K562 (cell line): ENCODE measurements at regions not wholly inside any gene's neighbourhood (a gene's known extent, or its start where the extent isn't known, plus 50 kb on each side); places are given as distances from the start of the nearest gene placed in this dataset.

Experiments
- ATAC-seq: fragments of 200-7000 bp; cut with Tn5 transposase; 3 replicates; pipeline ENCODE4 v1.9.1; 2020; ENCODE audit warnings: moderate library complexity
- BruUV-seq: library from RNA; stranded (reverse); fragments of 400-500 nt; replicated peaks from 2 replicates; lab custom pipeline; 2021; lab: Mats Ljungman, UMichigan
- CTCF ChIA-PET: fragments of 300-600 bp; formaldehyde crosslinking; extraction: SDS; loops from one replicate; lab custom pipeline; 2021; ENCODE audit warnings: low intra/inter-chr PET ratio; lab: Yijun Ruan, JAX
- POLR2A ChIA-PET: fragments of 300-600, 350-650 bp; sonication (Branson Sonifier 250); formaldehyde crosslinking; extraction: SDS; loops from one replicate; lab custom pipeline; 2021; ENCODE audit warnings: antibody characterized with exemption, inconsistent platforms; lab: Yijun Ruan, JAX
- DNase-seq, 4 experiments: peaks; one replicate each; pipeline versions ENCODE4 v3.0.0 to v3.0.0-alpha.2; 2011 to 2018; ENCODE audit warnings: low spot score in 3 of 4, mixed read lengths in 3 of 4; ENCODE audit errors: extremely low read depth in 1 of 4
- FAIRE-seq: peaks from 2 replicates; lab custom pipeline; 2011; peaks lifted over from hg19 to GRCh38; lab: Jason Lieb, UNC
- H2AFZ ChIP-seq: 2 replicates; pipeline ENCODE4 v1.6.0; 2011; ENCODE audit warnings: low read depth, low read length, control low read depth, inconsistent platforms
- H3K27ac ChIP-seq: fragments of 200-600 bp; 3 replicates; pipeline ENCODE4 v1.8.0; 2011; ENCODE audit warnings: low read depth, mild to moderate bottlenecking, control low read depth, inconsistent platforms, low read length, moderate library complexity, mixed read lengths; ENCODE audit errors: extremely low read depth
- H3K27me3 ChIP-seq, 2 experiments: fragments of 300-600 bp in 1 of 2; 2 replicates in 1 of 2; 3 replicates in 1 of 2; pipeline versions ENCODE4 v1.6.0 to v1.8.0; 2011; ENCODE audit warnings: inconsistent platforms in 2 of 2, low read length in 2 of 2, mild to moderate bottlenecking in 1 of 2, mixed read lengths in 1 of 2, moderate library complexity in 1 of 2; ENCODE audit not compliant: control insufficient read depth in 2 of 2, insufficient read depth in 2 of 2
- H3K36me3 ChIP-seq: fragments of 300-600 bp; 3 replicates; pipeline ENCODE4 v1.8.0; 2011; ENCODE audit warnings: mild to moderate bottlenecking, low read length, inconsistent platforms; ENCODE audit not compliant: control insufficient read depth, insufficient read depth
- H3K4me1 ChIP-seq, 2 experiments: fragments of 200-600 bp in 1 of 2; replicated peaks in 1 of 2; 2 replicates in 1 of 2; 3 replicates in 1 of 2; pipeline versions ENCODE4 v1.5.1 to v1.8.0; 2011; ENCODE audit warnings: inconsistent platforms in 2 of 2, low read length in 2 of 2, mild to moderate bottlenecking in 1 of 2, mixed read lengths in 1 of 2, moderate library complexity in 1 of 2; ENCODE audit not compliant: control insufficient read depth in 2 of 2, insufficient read depth in 2 of 2
- H3K4me2 ChIP-seq: 2 replicates; pipeline ENCODE4 v1.6.1; 2011; ENCODE audit warnings: low read length, control low read depth, inconsistent platforms, mixed read lengths; ENCODE audit not compliant: insufficient read depth
- H3K4me3 ChIP-seq: fragments of 200-600 bp; sonication (generic), shearing (Covaris generic); 2 replicates; pipeline ENCODE4 v1.5.1; 2016; ENCODE audit warnings: control low read depth, inconsistent platforms
- H3K79me2 ChIP-seq: fragments of 200-600 bp; 3 replicates; pipeline ENCODE4 v1.8.0; 2011; ENCODE audit warnings: low read length, inconsistent platforms; ENCODE audit not compliant: control insufficient read depth, insufficient read depth
- H3K9ac ChIP-seq, 2 experiments: 2 replicates each; pipeline versions ENCODE4 v1.6.0 to v1.6.1; 2011; ENCODE audit warnings: low read depth in 2 of 2, low read length in 2 of 2, control low read depth in 1 of 2, inconsistent platforms in 1 of 2, mild to moderate bottlenecking in 1 of 2, mixed read lengths in 1 of 2; ENCODE audit not compliant: insufficient read depth in 1 of 2
- H3K9me1 ChIP-seq: one replicate; pipeline ENCODE4 v1.6.0; 2011; ENCODE audit warnings: inconsistent platforms, mild to moderate bottlenecking, low read length, moderate library complexity; ENCODE audit not compliant: control insufficient read depth, insufficient read depth
- H3K9me3 ChIP-seq: replicated peaks from 2 replicates; pipeline ENCODE4 v1.5.1; 2011; ENCODE audit warnings: low read depth, low read length, inconsistent platforms; ENCODE audit not compliant: control insufficient read depth, insufficient read depth
- H4K20me1 ChIP-seq: replicated peaks from 2 replicates; pipeline ENCODE4 v1.6.1; 2011; ENCODE audit warnings: low read length, inconsistent platforms, mixed read lengths; ENCODE audit not compliant: control insufficient read depth, insufficient read depth
- CCNT2 ChIP-seq: IDR thresholded peaks from 2 replicates; pipeline ENCODE4 v1.6.1; 2011; ENCODE audit warnings: borderline replicate concordance, low read depth, mild to moderate bottlenecking, moderate library complexity, mixed read lengths, low read length; ENCODE audit not compliant: insufficient read length; ENCODE audit errors: extremely low read depth
- HCFC1 ChIP-seq: IDR thresholded peaks from 2 replicates; pipeline ENCODE4 v1.6.1; 2012; ENCODE audit warnings: low read depth, low read length, improper control_type of control experiment
- NCOA2 ChIP-seq, 2 experiments: fragments of 450-650 bp; IDR thresholded peaks; 2 replicates each; pipeline ENCODE4 v1.6.1; 2018; ENCODE audit warnings: mild to moderate bottlenecking in 2 of 2, moderate library complexity in 1 of 2; ENCODE audit not compliant: partially characterized antibody in 2 of 2
- NFE2 ChIP-seq: IDR thresholded peaks from 2 replicates; pipeline ENCODE4 v1.6.1; 2014; ENCODE audit warnings: antibody characterized with exemption, low read depth
- OTX1 ChIP-seq: fragments of 450-650 bp; formaldehyde crosslinking; IDR thresholded peaks from 2 replicates; pipeline ENCODE4 v1.4.0; 2022; ENCODE audit warnings: mild to moderate bottlenecking
- PHF8 ChIP-seq: fragments of 200-600 bp; sonication (generic); IDR thresholded peaks from 2 replicates; pipeline ENCODE4 v1.6.1; 2012; ENCODE audit warnings: mixed run types, mild to moderate bottlenecking, inconsistent platforms, low read length, moderate library complexity, borderline replicate concordance
- RAD51 ChIP-seq: fragments of 450-650 bp; IDR thresholded peaks from 2 replicates; pipeline ENCODE4 v1.7.1; 2016; ENCODE audit warnings: low read depth, mild to moderate bottlenecking, borderline replicate concordance
- RBFOX2 ChIP-seq: fragments of 200-400 bp; formaldehyde crosslinking; IDR thresholded peaks from 2 replicates; pipeline ENCODE4 v1.6.1; 2017; ENCODE audit warnings: low read depth, mild to moderate bottlenecking, low read length, moderate library complexity
- RBM25 ChIP-seq: fragments of 200-400 bp; formaldehyde crosslinking; IDR thresholded peaks from 2 replicates; pipeline ENCODE4 v1.6.1; 2018; ENCODE audit warnings: low read length, low read depth, moderate library complexity; ENCODE audit not compliant: severe bottlenecking
- SAP30 ChIP-seq: fragments of 200-600 bp; sonication (generic); IDR thresholded peaks from 2 replicates; pipeline ENCODE4 v1.6.1; 2012; ENCODE audit warnings: borderline replicate concordance, low read depth, mild to moderate bottlenecking, moderate library complexity, low read length, control low read depth, inconsistent platforms; ENCODE audit not compliant: insufficient read depth, poor library complexity, severe bottlenecking
- SMARCA5 ChIP-seq: fragments of 450-650 bp; IDR thresholded peaks from 2 replicates; pipeline ENCODE4 v1.6.1; 2016
- SNRNP70 ChIP-seq: fragments of 200-400 bp; formaldehyde crosslinking; optimal IDR thresholded peaks from 2 replicates; pipeline ENCODE3; 2017; ENCODE audit warnings: low read depth, low read length
- ZFX ChIP-seq: sonication (generic); formaldehyde crosslinking; IDR thresholded peaks from 2 replicates; pipeline ENCODE4 v1.8.0; 2022; ENCODE audit warnings: mild to moderate bottlenecking, missing genetic modification reagents, moderate library complexity
- ZNF217 ChIP-seq: sonication (generic); formaldehyde crosslinking; IDR thresholded peaks from 2 replicates; pipeline ENCODE4 v1.8.0; 2022; ENCODE audit warnings: mild to moderate bottlenecking, missing genetic modification reagents
- WGBS: fragments of 100-300 bp; shearing (Covaris generic); methylation state at CpG from one replicate; pipeline ENCODE4 v1.1.6; 2016; ENCODE audit warnings: low coverage, mixed read lengths; ENCODE audit not compliant: insufficient coverage; ENCODE audit errors: missing lambda C conversion rate; 5-methylcytosine and 5-hydroxymethylcytosine counted together
- in situ Hi-C: fragments of 300-500 bp; cut with MboI; formaldehyde crosslinking; loops from 4 replicates; pipeline ENCODE4 v1.15.0; 2018; ENCODE audit warnings: inconsistent platforms, mixed read lengths
- intact Hi-C: fragments of 100-400 bp; cut with micrococcal nuclease; formaldehyde crosslinking; loops from 2 replicates; pipeline ENCODE4 v1.14.2; 2022
- TF ChIP-seq, protein P1 (sequence below): fragments of 250-450 bp; sonication (Bioruptor Pico); IDR thresholded peaks from 2 replicates; pipeline ENCODE4 v1.4.0; 2020; ENCODE audit warnings: mild to moderate bottlenecking, moderate library complexity, borderline replicate concordance
- TF ChIP-seq, protein P2 (sequence below): fragments of 250-450 bp; sonication (Bioruptor Pico); IDR thresholded peaks from 2 replicates; pipeline ENCODE4 v1.8.0; 2021; ENCODE audit warnings: borderline replicate concordance, mild to moderate bottlenecking, moderate library complexity; ENCODE audit not compliant: poor library complexity, severe bottlenecking

DNA sequence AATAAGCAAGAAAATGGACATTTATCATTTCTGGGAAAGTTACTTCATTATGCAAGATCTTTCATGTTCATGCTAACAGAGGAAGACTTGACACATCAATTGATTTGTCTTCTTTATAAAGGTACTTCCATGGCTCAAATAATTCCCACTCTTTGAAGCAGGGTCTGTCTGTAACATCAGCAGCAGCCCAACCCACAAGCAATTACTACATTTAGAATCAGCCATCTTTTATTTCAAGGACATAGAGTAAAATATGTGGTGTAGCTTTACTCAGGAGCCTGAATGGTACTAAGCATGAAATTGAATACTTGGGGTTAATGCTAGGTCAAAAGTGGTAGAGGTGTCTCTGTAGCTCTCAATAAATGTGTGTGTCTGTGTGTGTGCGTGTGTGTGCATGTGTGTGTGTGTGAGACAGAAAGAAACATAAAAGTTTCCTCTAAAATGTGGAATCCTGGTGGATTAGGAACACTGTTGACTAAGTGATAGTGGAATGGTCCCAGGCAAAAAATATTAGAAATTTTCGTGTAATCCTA is 581.1 kb downstream of the CAAP1 start:
- FAIRE-seq (no peak), ATAC-seq (no peak), DNase-seq (no peak)
- Histone ChIP-seq H3K9me3 (no peaks in the 10 kb centered on the region), H3K79me2 (no peaks in the 10 kb centered on the region), H3K36me3 (no peaks in the 10 kb centered on the region), H3K27ac (no peak overlapping the region), H3K4me1 (no peaks in the 10 kb centered on the region), H4K20me1 (no peaks in the 10 kb centered on the region), H3K9ac (no peak overlapping the region), H3K4me3 (no peak overlapping the region), H3K27me3 (no peaks in the 10 kb centered on the region), H2AFZ (no peak overlapping the region), H3K9me1 (no peaks in the 10 kb centered on the region), H3K4me2 (no peak overlapping the region)
- TF ChIP-seq RBM25 (no peak), RBFOX2 (no peak), HCFC1 (no peak), SMARCA5 (no peak), NCOA2 (IDR thresholded peaks at IDR 0.05; ENCODE audit: partially characterized antibody in 2 of 2) (no peak), SNRNP70 (no peak), SAP30 (no peak), PHF8 (no peak), OTX1 (CRISPR knock-in tag) (no peak), ZNF217 (CRISPR knock-in tag) (no peak), RAD51 (no peak), ZFX (CRISPR knock-in tag) (no peak), CCNT2 (no peak), NFE2 (no peak)
- TF ChIP-seq, protein P1, sequence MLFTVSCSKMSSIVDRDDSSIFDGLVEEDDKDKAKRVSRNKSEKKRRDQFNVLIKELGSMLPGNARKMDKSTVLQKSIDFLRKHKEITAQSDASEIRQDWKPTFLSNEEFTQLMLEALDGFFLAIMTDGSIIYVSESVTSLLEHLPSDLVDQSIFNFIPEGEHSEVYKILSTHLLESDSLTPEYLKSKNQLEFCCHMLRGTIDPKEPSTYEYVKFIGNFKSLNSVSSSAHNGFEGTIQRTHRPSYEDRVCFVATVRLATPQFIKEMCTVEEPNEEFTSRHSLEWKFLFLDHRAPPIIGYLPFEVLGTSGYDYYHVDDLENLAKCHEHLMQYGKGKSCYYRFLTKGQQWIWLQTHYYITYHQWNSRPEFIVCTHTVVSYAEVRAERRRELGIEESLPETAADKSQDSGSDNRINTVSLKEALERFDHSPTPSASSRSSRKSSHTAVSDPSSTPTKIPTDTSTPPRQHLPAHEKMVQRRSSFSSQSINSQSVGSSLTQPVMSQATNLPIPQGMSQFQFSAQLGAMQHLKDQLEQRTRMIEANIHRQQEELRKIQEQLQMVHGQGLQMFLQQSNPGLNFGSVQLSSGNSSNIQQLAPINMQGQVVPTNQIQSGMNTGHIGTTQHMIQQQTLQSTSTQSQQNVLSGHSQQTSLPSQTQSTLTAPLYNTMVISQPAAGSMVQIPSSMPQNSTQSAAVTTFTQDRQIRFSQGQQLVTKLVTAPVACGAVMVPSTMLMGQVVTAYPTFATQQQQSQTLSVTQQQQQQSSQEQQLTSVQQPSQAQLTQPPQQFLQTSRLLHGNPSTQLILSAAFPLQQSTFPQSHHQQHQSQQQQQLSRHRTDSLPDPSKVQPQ (CRISPR knock-in tag): no peak
- TF ChIP-seq, protein P2, sequence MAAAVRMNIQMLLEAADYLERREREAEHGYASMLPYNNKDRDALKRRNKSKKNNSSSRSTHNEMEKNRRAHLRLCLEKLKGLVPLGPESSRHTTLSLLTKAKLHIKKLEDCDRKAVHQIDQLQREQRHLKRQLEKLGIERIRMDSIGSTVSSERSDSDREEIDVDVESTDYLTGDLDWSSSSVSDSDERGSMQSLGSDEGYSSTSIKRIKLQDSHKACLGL (CRISPR knock-in tag): no peak
- no TSS peak for BruUV-seq
- no CpG with 5 or more reads among the region's 2 CpGs for WGBS
- ChIA-PET CTCF (no interaction called here), POLR2A (no interaction called here)
- intact Hi-C loops (no loop called here), in situ Hi-C loops (no loop called here)
